HT-29 (cell line): ENCODE measurements at regions not wholly inside any gene's neighbourhood (a gene's known extent, or its start where the extent isn't known, plus 50 kb on each side); places are given as distances from the start of the nearest gene placed in this dataset.
"Not testable (repeated sequence)": the region's sequence is repeated elsewhere in the genome, so short reads cannot be mapped to it uniquely, and the experiment has no call there.

Experiments
- DNase-seq: peaks from one replicate; pipeline ENCODE4 v3.0.0-alpha.2; 2015; ENCODE audit warnings: low spot score

GRCh38 chr13:111064661-111065060 is 50.4 kb upstream of the ARHGEF7 start:
- no peak for DNase-seq

DNA sequence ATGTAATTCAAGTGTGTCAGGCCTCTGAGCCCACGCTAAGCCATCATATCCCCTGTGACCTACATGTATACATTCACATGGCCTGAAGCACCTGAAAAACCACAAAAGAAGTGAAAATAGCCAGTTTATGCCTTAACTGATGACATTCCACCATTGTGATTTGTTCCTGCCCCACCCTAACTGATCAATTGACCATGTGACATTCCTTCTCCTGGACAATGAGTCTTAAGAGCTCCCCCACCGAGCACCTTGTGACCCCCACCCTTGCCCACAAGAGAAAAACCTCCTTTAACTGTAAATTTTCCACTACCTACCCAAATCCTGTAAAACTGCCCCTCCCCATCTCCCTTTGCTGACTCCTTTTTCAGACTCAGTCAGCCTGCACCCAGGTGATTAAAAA is 52.1 kb upstream of the ARHGEF7 start:
- no peak for DNase-seq

DNA sequence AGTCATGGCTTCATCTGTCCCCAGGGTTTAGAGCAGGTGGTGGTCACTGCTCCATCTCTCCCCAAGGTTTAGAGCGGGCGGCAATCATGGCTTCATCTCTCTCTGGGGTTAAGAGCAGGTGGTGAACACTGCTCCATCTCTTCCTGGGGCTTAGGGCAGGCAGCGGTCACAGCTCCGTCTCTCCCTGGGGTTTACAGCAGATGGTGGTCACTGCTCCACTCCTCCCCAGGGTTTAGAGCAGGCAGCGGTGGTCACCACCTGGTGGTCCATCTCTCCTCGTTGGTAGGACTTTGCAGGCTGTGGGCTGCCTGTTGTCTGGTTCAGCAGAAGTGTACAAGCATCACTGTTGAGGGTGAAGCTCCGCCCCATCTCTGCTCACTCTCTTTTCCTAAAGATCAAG is 52.8 kb upstream of the ARHGEF7 start:
- DNase-seq, result no peak

DNA sequence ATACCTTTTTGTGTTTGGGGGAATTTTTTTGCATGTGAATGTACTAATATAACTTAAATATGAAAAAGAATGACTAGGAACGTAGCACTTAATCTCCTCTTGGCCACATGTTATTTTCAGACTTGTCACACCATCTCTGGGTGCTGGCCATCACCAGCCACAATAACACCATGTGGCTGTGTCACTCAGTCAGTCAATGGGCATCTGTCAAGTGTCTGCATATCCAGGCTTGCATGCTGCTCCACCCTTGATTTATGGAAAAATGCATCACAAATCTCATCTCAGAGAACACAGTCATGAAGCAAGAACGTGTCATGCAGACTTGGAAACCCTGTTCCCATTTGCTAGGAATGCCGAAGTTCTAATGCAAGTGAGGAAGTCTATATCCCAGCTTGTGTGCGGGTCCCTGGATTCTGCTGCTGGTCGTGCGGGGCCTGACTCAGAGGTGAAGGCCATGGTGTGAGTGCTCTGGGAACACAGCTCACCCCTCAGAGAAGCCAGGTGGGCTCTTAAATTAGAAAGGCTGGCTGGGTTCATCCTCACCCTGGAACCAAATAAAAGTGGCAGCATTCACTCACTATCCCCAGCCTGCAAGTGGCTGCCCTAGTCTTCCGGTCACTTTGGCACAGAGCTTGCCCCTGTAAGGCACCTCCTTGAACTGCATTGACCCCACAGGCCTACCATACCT is 53.6 kb upstream of the ARHGEF7 start:
- no peak for DNase-seq

GRCh38 chr13:111060237-111060919 is 54.7 kb upstream of the ARHGEF7 start:
- DNase-seq, result no peak

GRCh38 chr13:111058796-111059506 is 56.2 kb upstream of the ARHGEF7 start:
- DNase-seq, result no peak

- DNase-seq, result not testable (repeated sequence)
Measured at GRCh38 chr13:111058339-111058738, 56.8 kb upstream of the ARHGEF7 start.

DNA sequence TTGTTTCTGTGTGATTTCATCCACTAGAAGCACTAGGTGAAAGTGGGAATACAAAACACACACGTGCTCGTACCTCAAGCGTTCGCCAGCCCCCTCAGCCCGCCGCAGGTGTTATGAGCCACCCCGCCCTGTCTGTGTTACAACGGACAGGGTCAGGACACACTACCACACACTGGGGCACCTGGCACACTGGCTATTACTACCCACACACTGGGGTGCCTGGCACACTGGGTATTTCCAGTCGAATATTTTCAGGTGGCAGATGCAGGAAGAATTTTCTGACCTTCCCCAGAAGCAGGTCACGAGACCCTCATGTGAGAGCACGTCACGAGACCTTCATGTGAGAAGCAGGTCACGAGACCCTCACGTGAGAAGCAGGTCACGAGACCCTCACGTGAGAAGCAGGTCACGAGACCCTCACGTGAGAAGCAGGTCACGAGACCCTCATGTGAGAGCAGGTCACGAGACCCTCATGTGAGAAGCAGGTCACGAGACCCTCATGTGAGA is 63.3 kb upstream of the ARHGEF7 start:
- not testable (repeated sequence) for DNase-seq

- no peak for DNase-seq
Measured at GRCh38 chr13:111051041-111051725, 63.9 kb upstream of the ARHGEF7 start.

GRCh38 chr13:111050539-111050879 is 64.6 kb upstream of the ARHGEF7 start:
- DNase-seq, result no peak

- DNase-seq, result peak; percentile 85
Measured at GRCh38 chr13:111049791-111050538, 65.1 kb upstream of the ARHGEF7 start.

GRCh38 chr13:111048387-111048786 is 66.7 kb upstream of the ARHGEF7 start:
- no peak for DNase-seq

DNA sequence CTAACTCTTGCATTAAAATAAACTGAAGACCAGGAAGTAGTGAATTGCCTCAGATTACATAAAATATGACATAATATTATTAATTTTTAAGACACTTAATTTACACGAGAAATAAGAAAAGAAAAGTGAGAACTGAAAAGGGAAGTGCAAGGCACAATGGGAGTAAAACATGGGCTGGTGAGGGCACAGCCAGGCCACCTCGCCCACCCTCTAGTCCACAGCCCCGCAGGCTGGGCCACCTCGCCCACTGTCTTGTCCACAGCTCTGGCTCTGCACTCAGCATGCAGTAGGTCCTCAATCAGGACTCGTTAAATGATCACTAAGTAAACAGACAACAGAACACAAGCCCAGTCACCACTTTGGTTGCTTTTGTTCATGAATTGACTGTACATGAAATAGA is 67.8 kb upstream of the ARHGEF7 start:
- DNase-seq, result no peak

DNA sequence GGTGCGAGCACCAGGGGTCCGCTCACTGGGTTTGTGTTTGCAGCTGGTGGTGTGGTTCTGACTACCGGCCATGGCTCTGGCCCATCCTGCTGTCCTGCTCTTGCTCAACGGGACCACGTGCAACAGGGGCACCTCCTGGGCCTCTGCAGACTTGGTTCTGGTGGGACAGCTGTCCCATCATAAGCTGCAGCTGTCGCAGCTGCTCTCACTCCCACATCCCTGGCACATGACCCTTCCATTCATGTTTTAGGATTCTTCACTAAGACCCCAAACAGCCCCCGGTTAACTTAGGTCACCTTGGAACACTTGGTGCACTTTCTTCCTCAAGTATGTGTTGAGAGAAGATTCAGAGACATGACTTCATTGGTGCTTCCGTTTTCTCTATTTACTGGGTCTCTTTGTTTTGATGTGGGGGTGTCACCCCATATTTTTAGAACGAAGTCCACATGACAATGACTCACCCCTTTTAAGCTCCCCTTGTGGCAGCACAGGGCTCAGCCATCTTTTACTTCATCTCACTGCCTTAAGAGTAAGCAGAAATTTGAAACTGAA is 68.4 kb upstream of the ARHGEF7 start:
- no peak for DNase-seq

DNA sequence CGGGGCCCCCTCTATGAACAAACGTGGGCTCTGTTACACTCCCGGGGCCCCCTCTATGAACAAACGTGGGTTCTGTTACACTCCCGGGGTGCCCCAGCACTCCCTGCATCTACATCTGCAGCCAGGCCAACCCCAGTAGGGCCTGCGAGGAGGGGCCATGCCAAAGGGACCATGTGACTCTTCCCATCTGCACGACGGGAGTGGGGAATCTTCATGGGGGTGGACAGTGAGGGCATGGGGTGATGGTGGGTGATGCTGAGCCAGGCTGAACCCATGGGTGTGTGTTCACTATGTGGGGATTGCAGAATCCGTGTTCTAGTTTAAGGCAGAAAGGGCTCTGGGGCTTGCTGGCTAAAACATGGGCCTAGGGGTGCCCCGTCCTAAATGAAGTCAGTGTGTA is 69.9 kb upstream of the ARHGEF7 start:
- DNase-seq, result no peak

DNA sequence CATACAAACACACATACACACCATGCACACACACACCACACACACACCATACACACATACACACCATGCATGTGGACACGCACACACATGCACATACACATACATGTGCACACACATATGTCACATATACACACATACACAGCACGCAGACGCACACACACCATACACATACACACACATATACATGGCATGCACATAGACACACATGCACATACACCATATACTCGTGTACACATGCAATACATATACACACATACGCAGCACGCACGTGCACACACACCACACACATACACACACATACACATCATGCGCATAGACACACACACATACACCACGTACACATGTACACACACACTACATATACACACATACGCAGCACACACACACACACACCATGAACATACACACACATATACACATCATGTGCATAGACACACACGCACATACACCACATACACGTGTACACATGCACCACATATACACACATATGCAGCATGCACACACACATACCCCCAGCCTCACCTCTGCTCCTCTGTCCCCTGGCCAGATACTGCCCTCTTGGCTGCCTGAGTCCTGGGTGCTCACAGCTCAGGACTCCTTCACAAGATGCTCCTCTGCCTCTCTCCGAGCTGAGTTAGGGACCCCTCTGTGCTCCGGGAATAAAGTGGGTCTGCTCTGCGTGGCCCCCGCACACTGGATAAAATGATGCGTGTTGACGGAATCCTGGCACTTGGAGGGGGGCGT is 70.9 kb upstream of the ARHGEF7 start:
- no peak for DNase-seq

DNA sequence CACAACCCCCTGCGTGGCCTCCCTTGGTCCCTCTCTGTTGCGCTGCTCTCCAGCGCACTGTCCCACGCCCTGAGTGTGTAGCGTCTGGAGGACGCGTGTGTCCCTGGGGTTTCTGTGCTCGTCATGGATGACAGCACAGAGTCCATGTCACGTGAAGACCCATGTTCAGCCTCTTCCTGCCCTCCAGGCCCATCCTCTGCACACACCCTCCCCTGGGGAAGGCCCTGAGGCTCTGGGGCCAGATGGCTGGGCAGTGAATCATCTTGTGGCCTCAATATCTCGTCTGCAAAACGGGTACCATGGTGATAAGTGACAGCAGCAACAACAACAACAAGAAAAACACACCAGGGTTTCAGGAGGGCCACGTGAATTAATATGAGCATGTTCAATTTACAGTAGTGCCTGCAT is 71.5 kb upstream of the ARHGEF7 start:
- no peak for DNase-seq

- DNase-seq, result no peak
Measured at GRCh38 chr13:111042661-111043226, 72.4 kb upstream of the ARHGEF7 start.

- DNase-seq, result no peak
Measured at GRCh38 chr13:111040830-111041229, 74.3 kb upstream of the ARHGEF7 start.

DNA sequence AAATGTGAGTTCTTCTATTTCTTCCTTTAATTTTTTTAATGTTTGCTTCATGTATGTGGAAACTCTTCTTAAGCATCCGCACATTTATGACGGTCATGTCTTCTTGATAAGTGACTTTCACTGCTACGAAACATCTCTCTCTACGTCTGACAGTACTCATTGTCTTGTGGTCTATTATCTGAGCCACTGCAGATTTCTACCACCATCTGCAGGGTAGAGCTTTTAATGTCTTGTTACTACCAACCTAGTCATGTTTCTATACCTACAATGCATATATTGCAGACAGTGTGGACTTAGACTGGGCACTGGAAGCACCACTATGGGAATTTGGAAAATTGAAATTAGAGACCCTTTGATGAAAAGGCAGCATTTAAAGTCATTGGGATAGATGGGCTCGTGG is 75.4 kb upstream of the ARHGEF7 start:
- DNase-seq, result no peak
